ENCODE measurements at regions not wholly inside any gene's neighbourhood (a gene's known extent, or its start where the extent isn't known, plus 50 kb on each side); places are given as distances from the start of the nearest gene placed in this dataset.
"Not testable (repeated sequence)": the region's sequence is repeated elsewhere in the genome, so short reads cannot be mapped to it uniquely, and the experiment has no call there.

DNA sequence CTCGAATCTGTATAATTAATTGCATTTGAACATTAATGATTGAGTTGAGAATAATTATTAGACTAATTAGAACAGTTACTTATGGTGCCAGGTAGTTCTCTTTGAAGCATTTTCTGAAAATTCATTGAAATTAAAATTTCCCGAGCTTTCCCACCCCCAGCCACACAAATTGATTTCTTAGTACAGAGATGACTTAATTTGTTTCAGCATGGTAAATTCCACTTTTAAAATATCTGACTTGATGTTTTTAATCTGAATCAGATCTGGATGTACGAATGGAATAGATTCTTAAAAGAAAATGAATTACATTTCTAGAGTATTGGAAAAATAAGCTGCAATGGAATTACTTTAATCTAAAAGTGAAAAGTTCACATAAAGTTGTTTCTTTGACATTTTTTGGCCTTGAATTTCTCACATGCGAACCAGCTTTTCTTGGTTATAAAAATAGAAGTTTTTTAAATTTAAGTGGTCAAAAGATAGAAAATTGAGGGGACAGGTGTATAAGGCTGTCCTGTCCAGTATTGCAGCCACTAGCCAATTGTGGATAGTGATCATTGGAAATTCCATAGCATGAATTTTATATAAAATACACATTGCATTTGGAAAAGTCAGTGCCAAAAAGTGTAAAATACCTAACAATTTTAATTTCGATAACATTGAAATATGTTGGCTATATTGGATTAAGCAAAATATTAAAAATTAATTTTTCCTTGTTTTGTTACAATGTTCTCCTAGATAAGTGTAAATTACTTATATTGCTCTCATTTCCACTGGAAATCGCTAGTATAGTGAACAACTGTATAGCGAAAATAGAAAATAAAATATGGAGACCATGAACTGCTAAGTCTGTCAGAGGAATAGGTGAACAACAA, 102.9 kb downstream of the OR2B2 start:
- Histone ChIP-seq H4K20me1 (ENCODE audit: insufficient read depth, low read length) (no peaks in the 10 kb centered on the region), H3K36me3 (ENCODE audit: insufficient read depth, low read length) (no peaks in the 10 kb centered on the region), H3K9me3 (ENCODE audit: insufficient read depth, low read depth, low read length) (no peaks in the 10 kb centered on the region), H2AFZ (ENCODE audit: low read depth, low read length) (peak overlapping the region; percentile 29), H3K4me2 (ENCODE audit: low read length) (peak overlapping the region; percentile 92), H3K79me2 (ENCODE audit: insufficient read depth, low read length) (no peaks in the 10 kb centered on the region), H3K9ac (ENCODE audit: low read length) (peak overlapping the region; percentile 90), H3K27me3 (ENCODE audit: insufficient read depth, low read length) (no peaks in the 10 kb centered on the region), H3K4me3 (ENCODE audit: insufficient read depth, low read depth, low read length) (peak overlapping the region; percentile 80), H3K27ac (ENCODE audit: low read depth, low read length) (peak overlapping the region; percentile 88), H3K4me1 (ENCODE audit: insufficient read depth, low read length) (peaks cover 19% of the 10 kb centered on the region)
- H3K36me3 Mint-ChIP-seq (ENCODE audit: low read depth, unreplicated experiment) = no peaks in the 10 kb centered on the region
- peak overlapping the region; percentile 96 for H3K27ac Mint-ChIP-seq (ENCODE audit: unreplicated experiment)
- DNase-seq (ENCODE audit: low read depth) (no peak), FAIRE-seq (no peak)
- H3K27me3 Mint-ChIP-seq (ENCODE audit: low read depth, unreplicated experiment) = no peaks in the 10 kb centered on the region
- H3K4me1 Mint-ChIP-seq (ENCODE audit: low read depth, unreplicated experiment) = peaks cover 18% of the 10 kb centered on the region
- H3K9me3 Mint-ChIP-seq (ENCODE audit: unreplicated experiment) = no peaks in the 10 kb centered on the region
- no peak for TF ChIP-seq EZH2 (IDR thresholded peaks at IDR 0.05; ENCODE audit: insufficient read depth, low read length)
- TF ChIP-seq, protein P1, sequence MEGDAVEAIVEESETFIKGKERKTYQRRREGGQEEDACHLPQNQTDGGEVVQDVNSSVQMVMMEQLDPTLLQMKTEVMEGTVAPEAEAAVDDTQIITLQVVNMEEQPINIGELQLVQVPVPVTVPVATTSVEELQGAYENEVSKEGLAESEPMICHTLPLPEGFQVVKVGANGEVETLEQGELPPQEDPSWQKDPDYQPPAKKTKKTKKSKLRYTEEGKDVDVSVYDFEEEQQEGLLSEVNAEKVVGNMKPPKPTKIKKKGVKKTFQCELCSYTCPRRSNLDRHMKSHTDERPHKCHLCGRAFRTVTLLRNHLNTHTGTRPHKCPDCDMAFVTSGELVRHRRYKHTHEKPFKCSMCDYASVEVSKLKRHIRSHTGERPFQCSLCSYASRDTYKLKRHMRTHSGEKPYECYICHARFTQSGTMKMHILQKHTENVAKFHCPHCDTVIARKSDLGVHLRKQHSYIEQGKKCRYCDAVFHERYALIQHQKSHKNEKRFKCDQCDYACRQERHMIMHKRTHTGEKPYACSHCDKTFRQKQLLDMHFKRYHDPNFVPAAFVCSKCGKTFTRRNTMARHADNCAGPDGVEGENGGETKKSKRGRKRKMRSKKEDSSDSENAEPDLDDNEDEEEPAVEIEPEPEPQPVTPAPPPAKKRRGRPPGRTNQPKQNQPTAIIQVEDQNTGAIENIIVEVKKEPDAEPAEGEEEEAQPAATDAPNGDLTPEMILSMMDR (IDR thresholded peaks at IDR 0.05; ENCODE audit: insufficient read depth, low read depth, low read length) = no peak
- H3K4me3 Mint-ChIP-seq (ENCODE audit: unreplicated experiment) = peak overlapping the region; percentile 97

DNA sequence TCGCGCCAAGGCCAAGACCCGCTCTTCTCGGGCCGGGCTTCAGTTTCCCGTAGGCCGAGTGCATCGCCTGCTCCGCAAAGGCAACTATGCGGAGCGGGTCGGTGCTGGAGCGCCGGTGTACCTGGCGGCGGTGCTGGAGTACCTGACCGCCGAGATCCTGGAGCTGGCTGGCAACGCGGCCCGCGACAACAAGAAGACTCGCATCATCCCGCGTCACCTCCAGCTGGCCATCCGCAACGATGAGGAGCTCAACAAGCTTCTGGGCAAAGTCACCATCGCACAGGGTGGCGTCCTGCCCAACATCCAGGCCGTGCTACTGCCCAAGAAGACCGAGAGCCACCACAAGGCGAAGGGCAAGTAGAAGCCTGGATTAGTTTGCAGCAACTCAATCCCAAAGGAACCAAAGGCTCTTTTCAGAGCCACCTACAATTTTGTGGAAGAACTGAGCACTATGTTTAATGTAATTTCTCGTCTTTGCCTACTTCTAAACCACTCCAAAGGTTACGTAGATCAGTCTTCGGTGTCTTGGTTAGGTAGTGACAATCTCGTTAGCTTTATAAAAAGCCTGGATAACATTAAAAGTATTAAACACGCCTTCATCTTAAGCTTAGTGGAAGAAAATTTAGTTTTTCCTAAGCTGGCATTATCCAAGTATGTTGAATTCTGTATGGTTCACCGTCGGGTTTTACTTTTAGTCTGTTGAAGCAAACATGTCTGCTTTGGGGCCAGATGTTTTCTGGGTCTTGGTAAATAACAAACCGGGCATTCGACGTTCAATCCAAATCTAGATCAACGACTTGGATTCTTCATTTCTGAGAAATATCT, 103.7 kb downstream of the OR2B2 start:
- peaks cover 19% of the 10 kb centered on the region for H3K4me1 ChIP-seq (ENCODE audit: insufficient read depth, low read length)
- DNase-seq (ENCODE audit: low read depth) = peak; percentile 48
- not testable (repeated sequence) for H4K20me1 ChIP-seq (ENCODE audit: insufficient read depth, low read length); FAIRE-seq; H3K27me3 Mint-ChIP-seq (ENCODE audit: low read depth, unreplicated experiment); H3K79me2 ChIP-seq (ENCODE audit: insufficient read depth, low read length); H3K9me3 Mint-ChIP-seq (ENCODE audit: unreplicated experiment); H3K36me3 ChIP-seq (ENCODE audit: insufficient read depth, low read length); H3K9me3 ChIP-seq (ENCODE audit: insufficient read depth, low read depth, low read length); H3K36me3 Mint-ChIP-seq (ENCODE audit: low read depth, unreplicated experiment); H3K27me3 ChIP-seq (ENCODE audit: insufficient read depth, low read length)
- peak overlapping the region; percentile 80 for H3K4me3 ChIP-seq (ENCODE audit: insufficient read depth, low read depth, low read length)
- peak overlapping the region; percentile 75 for H3K27ac ChIP-seq (ENCODE audit: low read depth, low read length)
- peak overlapping the region; percentile 92 for H3K4me2 ChIP-seq (ENCODE audit: low read length)
- H3K9ac ChIP-seq (ENCODE audit: low read length) = peak overlapping the region; percentile 81
- peak overlapping the region; percentile 29 for H2AFZ ChIP-seq (ENCODE audit: low read depth, low read length)
- peaks cover 18% of the 10 kb centered on the region for H3K4me1 Mint-ChIP-seq (ENCODE audit: low read depth, unreplicated experiment)
- H3K27ac Mint-ChIP-seq (ENCODE audit: unreplicated experiment) = peak overlapping the region; percentile 91
- peak overlapping the region; percentile 97 for H3K4me3 Mint-ChIP-seq (ENCODE audit: unreplicated experiment)

DNA sequence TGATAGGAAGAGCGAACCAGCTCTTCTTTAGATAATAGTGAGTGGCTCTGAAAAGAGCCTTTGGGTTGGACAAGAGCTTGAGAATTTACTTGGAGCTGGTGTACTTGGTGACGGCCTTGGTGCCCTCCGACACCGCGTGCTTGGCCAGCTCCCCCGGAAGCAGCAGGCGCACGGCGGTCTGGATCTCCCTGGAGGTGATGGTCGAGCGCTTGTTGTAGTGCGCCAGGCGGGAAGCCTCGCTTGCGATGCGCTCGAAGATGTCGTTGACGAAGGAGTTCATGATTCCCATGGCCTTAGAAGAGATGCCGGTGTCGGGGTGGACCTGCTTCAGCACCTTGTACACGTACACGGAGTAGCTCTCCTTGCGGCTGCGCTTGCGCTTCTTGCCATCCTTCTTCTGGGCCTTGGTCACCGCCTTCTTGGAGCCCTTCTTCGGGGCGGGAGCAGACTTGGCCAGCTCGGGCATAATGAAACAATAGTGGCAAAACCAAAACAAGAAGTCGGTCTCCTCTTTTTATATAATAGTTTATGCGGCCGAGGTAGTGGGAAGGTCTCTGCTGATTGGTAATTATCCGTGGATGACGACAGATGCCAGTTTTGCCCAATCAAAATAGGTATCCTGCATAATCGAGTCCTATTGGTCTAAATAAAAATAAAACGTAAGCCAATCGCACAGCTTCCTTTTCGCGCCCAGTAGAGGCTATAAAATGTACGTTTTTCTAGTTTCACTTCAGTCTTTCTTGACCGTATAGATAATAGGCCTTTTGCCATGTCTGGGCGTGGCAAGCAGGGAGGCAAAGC, 104.6 kb downstream of the OR2B2 start:
- H3K36me3 ChIP-seq (ENCODE audit: insufficient read depth, low read length); H3K79me2 ChIP-seq (ENCODE audit: insufficient read depth, low read length); H3K27me3 Mint-ChIP-seq (ENCODE audit: low read depth, unreplicated experiment); H3K27me3 ChIP-seq (ENCODE audit: insufficient read depth, low read length); H3K9me3 Mint-ChIP-seq (ENCODE audit: unreplicated experiment); H3K9me3 ChIP-seq (ENCODE audit: insufficient read depth, low read depth, low read length); H3K36me3 Mint-ChIP-seq (ENCODE audit: low read depth, unreplicated experiment); H4K20me1 ChIP-seq (ENCODE audit: insufficient read depth, low read length): not testable (repeated sequence)
- FAIRE-seq (peak; percentile 95), DNase-seq (ENCODE audit: low read depth) (peak; percentile 94)
- Histone ChIP-seq H2AFZ (ENCODE audit: low read depth, low read length) (peak overlapping the region; percentile 97), H3K9ac (ENCODE audit: low read length) (peak overlapping the region; percentile 81), H3K4me2 (ENCODE audit: low read length) (peak overlapping the region; percentile 92), H3K4me1 (ENCODE audit: insufficient read depth, low read length) (peaks cover 19% of the 10 kb centered on the region), H3K4me3 (ENCODE audit: insufficient read depth, low read depth, low read length) (peak overlapping the region; percentile 80), H3K27ac (ENCODE audit: low read depth, low read length) (peak overlapping the region; percentile 70)
- Mint-ChIP-seq H3K27ac (ENCODE audit: unreplicated experiment) (peak overlapping the region; percentile 98), H3K4me3 (ENCODE audit: unreplicated experiment) (peak overlapping the region; percentile 97), H3K4me1 (ENCODE audit: low read depth, unreplicated experiment) (peaks cover 18% of the 10 kb centered on the region)

All from astrocyte (in vitro differentiated cells and primary cell).